NB4 (cell line): ENCODE measurements at regions not wholly inside any gene's neighbourhood (a gene's known extent, or its start where the extent isn't known, plus 50 kb on each side); places are given as distances from the start of the nearest gene placed in this dataset.

Experiments used
- MAX ChIP-seq: IDR thresholded peaks from 2 replicates; pipeline ENCODE4 v1.6.1; 2011; ENCODE audit warnings: low read depth, low read length
- MYC ChIP-seq: IDR thresholded peaks from 2 replicates; pipeline ENCODE4 v1.6.1; 2011; ENCODE audit warnings: low read depth, low read length
- POLR2A ChIP-seq: IDR thresholded peaks from 2 replicates; pipeline ENCODE4 v1.6.1; 2011; ENCODE audit warnings: mild to moderate bottlenecking; ENCODE audit not compliant: insufficient read length; ENCODE audit errors: extremely low read depth
- TF ChIP-seq, protein P1 (sequence below): IDR thresholded peaks from one replicate; pipeline ENCODE4 v1.5.1; 2012; ENCODE audit warnings: low read depth, low read length

DNA sequence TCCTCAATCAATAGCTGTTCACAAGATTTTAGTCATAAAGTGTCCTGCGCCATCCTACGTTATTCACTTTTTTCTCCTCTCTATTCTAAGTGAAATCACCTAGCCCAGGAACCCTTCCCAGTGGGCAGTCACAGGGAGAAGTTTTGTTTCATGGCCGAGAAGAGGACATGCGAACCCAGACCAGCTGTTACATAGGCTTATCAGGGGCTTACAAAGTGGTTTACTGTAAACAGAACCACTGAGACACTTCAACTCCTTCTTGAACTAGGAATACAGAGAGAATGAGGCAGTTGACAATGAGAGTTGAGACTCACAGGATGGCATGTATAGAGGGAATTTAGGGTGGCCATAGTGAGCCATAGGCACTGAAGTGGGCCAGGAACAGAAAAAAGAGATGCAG, 246.9 kb upstream of the GLI3 start:
- TF ChIP-seq POLR2A: no peak
- TF ChIP-seq, protein P1, sequence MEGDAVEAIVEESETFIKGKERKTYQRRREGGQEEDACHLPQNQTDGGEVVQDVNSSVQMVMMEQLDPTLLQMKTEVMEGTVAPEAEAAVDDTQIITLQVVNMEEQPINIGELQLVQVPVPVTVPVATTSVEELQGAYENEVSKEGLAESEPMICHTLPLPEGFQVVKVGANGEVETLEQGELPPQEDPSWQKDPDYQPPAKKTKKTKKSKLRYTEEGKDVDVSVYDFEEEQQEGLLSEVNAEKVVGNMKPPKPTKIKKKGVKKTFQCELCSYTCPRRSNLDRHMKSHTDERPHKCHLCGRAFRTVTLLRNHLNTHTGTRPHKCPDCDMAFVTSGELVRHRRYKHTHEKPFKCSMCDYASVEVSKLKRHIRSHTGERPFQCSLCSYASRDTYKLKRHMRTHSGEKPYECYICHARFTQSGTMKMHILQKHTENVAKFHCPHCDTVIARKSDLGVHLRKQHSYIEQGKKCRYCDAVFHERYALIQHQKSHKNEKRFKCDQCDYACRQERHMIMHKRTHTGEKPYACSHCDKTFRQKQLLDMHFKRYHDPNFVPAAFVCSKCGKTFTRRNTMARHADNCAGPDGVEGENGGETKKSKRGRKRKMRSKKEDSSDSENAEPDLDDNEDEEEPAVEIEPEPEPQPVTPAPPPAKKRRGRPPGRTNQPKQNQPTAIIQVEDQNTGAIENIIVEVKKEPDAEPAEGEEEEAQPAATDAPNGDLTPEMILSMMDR: no peak
- no peak for TF ChIP-seq MAX
- TF ChIP-seq MYC: no peak
